A549 (cell line): ENCODE measurements at regions not wholly inside any gene's neighbourhood (a gene's known extent, or its start where the extent isn't known, plus 50 kb on each side); places are given as distances from the start of the nearest gene placed in this dataset.

Source experiments
- ATAC-seq, 2 experiments: fragments of 200-7000 bp in 1 of 2; fragments of >200 bp in 1 of 2; cut with Nextera tagmentation in 1 of 2; cut with Tn5 transposase in 1 of 2; 3 replicates each; pipeline versions ENCODE4 v1.8.0 to v1.9.1; 2018 to 2020; ENCODE audit warnings: mild to moderate bottlenecking in 1 of 2, moderate library complexity in 1 of 2
- CTCF ChIA-PET: fragments of 300-600 bp; sonication (Branson Sonifier 250); formaldehyde crosslinking; extraction: SDS; loops from one replicate; lab custom pipeline; 2021; ENCODE audit warnings: antibody characterized with exemption, inconsistent platforms; lab: Yijun Ruan, JAX
- POLR2A ChIA-PET: fragments of 350-600 bp; formaldehyde crosslinking; extraction: SDS; loops from one replicate; lab custom pipeline; 2021; ENCODE audit warnings: antibody characterized with exemption, inconsistent platforms; lab: Yijun Ruan, JAX
- DNase-seq, 2 experiments: peaks; one replicate each; pipeline versions ENCODE4 v3.0.0 to v3.0.0-alpha.2; 2011 to 2016; ENCODE audit warnings: low read depth in 1 of 2, low spot score in 1 of 2
- FAIRE-seq: peaks from 2 replicates; lab custom pipeline; 2011; peaks lifted over from hg19 to GRCh38; lab: Jason Lieb, UNC
- H3K27ac ChIP-seq, 2 experiments: fragments of >200 bp; sonication (Bioruptor Twin); formaldehyde crosslinking; 3 replicates each; pipeline ENCODE4 v1.5.1; 2016 to 2017
- H3K4me1 ChIP-seq: fragments of >200 bp; sonication (Bioruptor Twin); formaldehyde crosslinking; 3 replicates; pipeline ENCODE4 v1.6.1; 2016
- H3K4me2 ChIP-seq: fragments of >200 bp; sonication (Bioruptor Twin); formaldehyde crosslinking; 3 replicates; pipeline ENCODE4 v1.6.1; 2016
- H3K4me3 ChIP-seq: fragments of >200 bp; sonication (Bioruptor Twin); formaldehyde crosslinking; 3 replicates; pipeline ENCODE4 v1.5.1; 2016
- H3K9me3 ChIP-seq: fragments of >200 bp; sonication (Bioruptor Twin); formaldehyde crosslinking; 3 replicates; pipeline ENCODE4 v1.6.1; 2016
- CHD2 ChIP-seq: fragments of 150-350 bp; IDR thresholded peaks from 2 replicates; pipeline ENCODE4 v1.6.1; 2014; ENCODE audit warnings: low read length; ENCODE audit not compliant: partially characterized antibody
- CHD4 ChIP-seq: fragments of 200-600 bp; sonication (generic); IDR thresholded peaks from 2 replicates; pipeline ENCODE4 v1.6.1; 2016; ENCODE audit warnings: antibody characterized with exemption, mild to moderate bottlenecking, borderline replicate concordance
- CTCF ChIP-seq: fragments of >200 bp; sonication (Bioruptor Twin); formaldehyde crosslinking; IDR thresholded peaks from 3 replicates; pipeline ENCODE4 v1.5.1; 2016
- EHMT2 ChIP-seq: fragments of 200-600 bp; sonication (generic); IDR thresholded peaks from 2 replicates; pipeline ENCODE4 v1.6.1; 2016; ENCODE audit warnings: antibody characterized with exemption, low read depth, mild to moderate bottlenecking, moderate library complexity
- ESRRA ChIP-seq: fragments of 150-350 bp; IDR thresholded peaks from 2 replicates; pipeline ENCODE4 v1.6.1; 2014; ENCODE audit warnings: mild to moderate bottlenecking, low read length, borderline replicate concordance
- FOSL2 ChIP-seq, 2 experiments: fragments of 450-650 bp in 1 of 2; fragments of >200 bp in 1 of 2; sonication (Bioruptor Twin) in 1 of 2; formaldehyde crosslinking; IDR thresholded peaks; 2 replicates each; pipeline versions ENCODE4 v1.5.0 to v1.6.1; 2016 to 2020; ENCODE audit warnings: mild to moderate bottlenecking in 1 of 2, moderate library complexity in 1 of 2
- GATA3 ChIP-seq: IDR thresholded peaks from 2 replicates; pipeline ENCODE4 v1.6.1; 2012; ENCODE audit warnings: borderline replicate concordance
- HDAC2 ChIP-seq: fragments of 200-600 bp; sonication (generic); IDR thresholded peaks from 2 replicates; pipeline ENCODE4 v1.6.1; 2016
- HOXB13 ChIP-seq: fragments of 250-450 bp; sonication (Bioruptor Pico); IDR thresholded peaks from 2 replicates; pipeline ENCODE4 v1.5.0; 2020; ENCODE audit warnings: low read depth, mild to moderate bottlenecking, moderate library complexity
- JUN ChIP-seq, 2 experiments: fragments of >200 bp; sonication (Bioruptor Twin); formaldehyde crosslinking; IDR thresholded peaks; 2 replicates in 1 of 2; 3 replicates in 1 of 2; pipeline ENCODE4 v1.6.1; 2016 to 2017
- KDM1A ChIP-seq: fragments of 200-600 bp; sonication (generic); IDR thresholded peaks from 2 replicates; pipeline ENCODE4 v1.6.1; 2016; ENCODE audit warnings: low read depth, mild to moderate bottlenecking
- MAFK ChIP-seq: fragments of 450-650 bp; IDR thresholded peaks from 2 replicates; pipeline ENCODE4 v1.6.1; 2014; ENCODE audit not compliant: partially characterized antibody
- MAZ ChIP-seq: fragments of 150-350 bp; IDR thresholded peaks from 2 replicates; pipeline ENCODE4 v1.6.1; 2014; ENCODE audit warnings: antibody characterized with exemption, low read depth, low read length, borderline replicate concordance
- PHF8 ChIP-seq: fragments of 200-600 bp; sonication (generic); IDR thresholded peaks from 2 replicates; pipeline ENCODE4 v1.6.1; 2016; ENCODE audit warnings: low read depth, mild to moderate bottlenecking, antibody characterized with exemption, moderate library complexity, borderline replicate concordance
- SMC3 ChIP-seq: fragments of >200 bp; sonication (Bioruptor Twin); formaldehyde crosslinking; IDR thresholded peaks from 3 replicates; pipeline ENCODE4 v1.6.1; 2018; ENCODE audit warnings: inconsistent platforms
- TP53 ChIP-seq: fragments of 250-450 bp; sonication (Bioruptor Pico); IDR thresholded peaks from 2 replicates; pipeline ENCODE4 v1.5.0; 2021; ENCODE audit warnings: mild to moderate bottlenecking, moderate library complexity
- ZC3H11A ChIP-seq: fragments of 450-650 bp; IDR thresholded peaks from 2 replicates; pipeline ENCODE4 v1.6.1; 2014; ENCODE audit warnings: antibody characterized with exemption, mild to moderate bottlenecking
- WGBS: methylation state at CpG from one replicate; pipeline ENCODE4 v1.1.6; 2017; ENCODE audit errors: missing lambda C conversion rate; 5-methylcytosine and 5-hydroxymethylcytosine counted together
- TF ChIP-seq, protein P1 (sequence below): fragments of 450-650 bp; IDR thresholded peaks from 2 replicates; pipeline ENCODE4 v1.6.1; 2014; ENCODE audit warnings: antibody characterized with exemption

- no peaks in the 10 kb centered on the region for H3K9me3 ChIP-seq
- CTCF ChIA-PET: interaction anchor here (1.6 to 1.7 kb wide), 2 partner anchors 9 to 18 kb away, joined by 3 to 6 read pairs; no protein-coding TSS in a partner anchor
Observed at GRCh38 chr1:175870217-175870616, 126.8 kb upstream of the TNR start.

GRCh38 chr1:175866776-175867175 is 123.4 kb upstream of the TNR start:
- no peak overlapping the region for H3K27ac ChIP-seq
- no peak for TF ChIP-seq CHD2
- TF ChIP-seq PHF8: no peak
- TF ChIP-seq, protein P1, sequence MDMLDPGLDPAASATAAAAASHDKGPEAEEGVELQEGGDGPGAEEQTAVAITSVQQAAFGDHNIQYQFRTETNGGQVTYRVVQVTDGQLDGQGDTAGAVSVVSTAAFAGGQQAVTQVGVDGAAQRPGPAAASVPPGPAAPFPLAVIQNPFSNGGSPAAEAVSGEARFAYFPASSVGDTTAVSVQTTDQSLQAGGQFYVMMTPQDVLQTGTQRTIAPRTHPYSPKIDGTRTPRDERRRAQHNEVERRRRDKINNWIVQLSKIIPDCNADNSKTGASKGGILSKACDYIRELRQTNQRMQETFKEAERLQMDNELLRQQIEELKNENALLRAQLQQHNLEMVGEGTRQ: no peak
- no peak for TF ChIP-seq MAZ
- TF ChIP-seq TP53 (CRISPR knock-in tag): no peak
- TF ChIP-seq GATA3: no peak
- no peak for FAIRE-seq
- ChIA-PET POLR2A (no interaction called here), CTCF (no interaction called here)
- H3K4me3 ChIP-seq: no peak overlapping the region
- no peaks in the 10 kb centered on the region for H3K4me1 ChIP-seq
- WGBS: 45% methylated on average over 2 of the region's 2 CpGs
- ATAC-seq: no peak
- no peak for DNase-seq
- no peaks in the 10 kb centered on the region for H3K9me3 ChIP-seq
- no peak overlapping the region for H3K4me2 ChIP-seq

More at GRCh38 chr1:175870217-175870616, 126.8 kb upstream of the TNR start:
- 2% methylated on average over 2 of the region's 3 CpGs for WGBS
- Histone ChIP-seq H3K4me1 (no peaks in the 10 kb centered on the region), H3K4me3 (no peak overlapping the region), H3K27ac (no peak overlapping the region), H3K4me2 (no peak overlapping the region)
- ATAC-seq (no peak), FAIRE-seq (no peak), DNase-seq (no peak)
- TF ChIP-seq ESRRA (no peak), HDAC2 (no peak)
- POLR2A ChIA-PET: no interaction called here

- TF ChIP-seq EHMT2 (no peak), CTCF (no peak), ZC3H11A (no peak), MAFK (no peak), FOSL2 (IDR thresholded peaks at IDR 0.05) (no peak), FOSL2 (CRISPR knock-in tag; IDR thresholded peaks at IDR 0.05) (no peak), SMC3 (no peak), ESRRA (no peak), HOXB13 (CRISPR knock-in tag) (no peak)
Observed at GRCh38 chr1:175865041-175865766, 121.8 kb upstream of the TNR start.

GRCh38 chr1:175864625-175865024 is 121.2 kb upstream of the TNR start:
- H3K9me3 ChIP-seq: no peaks in the 10 kb centered on the region
- no peak overlapping the region for H3K27ac ChIP-seq
- CTCF ChIA-PET: interaction anchor here (1.1 to 1.3 kb wide), 4 partner anchors 10 to 23 kb away, joined by 3 to 6 read pairs (median 4); no protein-coding TSS in a partner anchor
- 46% methylated on average over 3 of the region's 3 CpGs for WGBS
- H3K4me1 ChIP-seq: no peaks in the 10 kb centered on the region
- DNase-seq (no peak), ATAC-seq (no peak), FAIRE-seq (no peak)
- POLR2A ChIA-PET: no interaction called here
- no peak overlapping the region for H3K4me2 ChIP-seq
- H3K4me3 ChIP-seq: no peak overlapping the region
- TF ChIP-seq KDM1A: no peak
- TF ChIP-seq JUN (IDR thresholded peaks at IDR 0.05): no peak
- TF ChIP-seq HOXB13 (CRISPR knock-in tag): no peak
- no peak for TF ChIP-seq CHD4
- no peak for TF ChIP-seq TP53 (CRISPR knock-in tag)

More at GRCh38 chr1:175865041-175865766, 121.8 kb upstream of the TNR start:
- Histone ChIP-seq H3K4me3 (no peak overlapping the region), H3K9me3 (no peaks in the 10 kb centered on the region), H3K4me1 (no peaks in the 10 kb centered on the region), H3K4me2 (no peak overlapping the region), H3K27ac (no peak overlapping the region)
- FAIRE-seq (no peak), ATAC-seq (no peak), DNase-seq (no peak)
- CTCF ChIA-PET: interaction anchor here (0.6 to 1.3 kb wide), 6 partner anchors 10 to 678 kb away, joined by 3 to 6 read pairs (median 4); no protein-coding TSS in a partner anchor
- POLR2A ChIA-PET: no interaction called here
- 39% methylated on average over 6 of the region's 6 CpGs for WGBS
